PFSK-1 (cell line): ENCODE measurements at regions not wholly inside any gene's neighbourhood (a gene's known extent, or its start where the extent isn't known, plus 50 kb on each side); places are given as distances from the start of the nearest gene placed in this dataset.

ENCODE experiments used
- FOXP2 ChIP-seq: optimal IDR thresholded peaks from 2 replicates; pipeline ENCODE3; 2011; ENCODE audit warnings: borderline replicate concordance, control low read depth, inconsistent platforms; ENCODE audit not compliant: insufficient read depth; ENCODE audit errors: extremely low read length, extremely low read depth
- POLR2AphosphoS5 ChIP-seq: IDR thresholded peaks from 2 replicates; pipeline ENCODE4 v1.6.1; 2012; ENCODE audit warnings: low read depth, mild to moderate bottlenecking, control low read depth, low read length, moderate library complexity
- REST ChIP-seq, 2 experiments: IDR thresholded peaks; 2 replicates each; pipeline versions ENCODE4 v1.6.1 to v1.8.0; 2011 to 2012; ENCODE audit warnings: low read depth in 2 of 2, low read length in 2 of 2, control low read depth in 1 of 2, inconsistent platforms in 1 of 2, mild to moderate bottlenecking in 1 of 2, moderate library complexity in 1 of 2; ENCODE audit not compliant: insufficient read depth in 1 of 2
- SIN3A ChIP-seq: IDR thresholded peaks from 2 replicates; pipeline ENCODE4 v1.6.1; 2012; ENCODE audit warnings: mild to moderate bottlenecking, low read length, moderate library complexity, borderline replicate concordance; ENCODE audit not compliant: insufficient read depth
- TAF1 ChIP-seq: IDR thresholded peaks from 2 replicates; pipeline ENCODE4 v1.6.1; 2012; ENCODE audit warnings: low read length, control low read depth, borderline replicate concordance; ENCODE audit not compliant: insufficient read depth

GRCh38 chr5:168056499-168057182, 234.8 kb upstream of the WWC1 start:
- TF ChIP-seq SIN3A (no peak), POLR2AphosphoS5 (no peak), FOXP2 (no peak), REST (IDR thresholded peaks at IDR 0.05; ENCODE audit: insufficient read depth in 1 of 2, low read depth in 2 of 2, low read length in 2 of 2) (no peak), TAF1 (no peak)

GRCh38 chr5:168057905-168058304, 233.5 kb upstream of the WWC1 start:
- no peak for TF ChIP-seq REST (IDR thresholded peaks at IDR 0.05; ENCODE audit: insufficient read depth in 1 of 2, low read depth in 2 of 2, low read length in 2 of 2)

- TF ChIP-seq FOXP2 (no peak), POLR2AphosphoS5 (no peak)
Observed at GRCh38 chr5:168059131-168059530, 232.3 kb upstream of the WWC1 start.

GRCh38 chr5:168062239-168062638, 229.2 kb upstream of the WWC1 start:
- TF ChIP-seq FOXP2: no peak
- no peak for TF ChIP-seq SIN3A
- no peak for TF ChIP-seq POLR2AphosphoS5
- TF ChIP-seq REST (IDR thresholded peaks at IDR 0.05; ENCODE audit: insufficient read depth in 1 of 2, low read depth in 2 of 2, low read length in 2 of 2): no peak
- TF ChIP-seq TAF1: no peak

GRCh38 chr5:168064457-168064856, 227.0 kb upstream of the WWC1 start:
- TF ChIP-seq TAF1 (no peak), FOXP2 (no peak), SIN3A (no peak), REST (IDR thresholded peaks at IDR 0.05; ENCODE audit: insufficient read depth in 1 of 2, low read depth in 2 of 2, low read length in 2 of 2) (no peak), POLR2AphosphoS5 (no peak)
